Activated CD8-positive, alpha-beta T cell treated with anti-CD3 and anti-CD28 coated beads, Interleukin-2, amount 10 ng/mL, durations not matched to agents 7 days and 5 days (primary cell): ENCODE measurements at regions not wholly inside any gene's neighbourhood (a gene's known extent, or its start where the extent isn't known, plus 50 kb on each side); places are given as distances from the start of the nearest gene placed in this dataset.

Experiments
- ATAC-seq: fragments of 150-1000 bp; cut with Tn5 transposase; one replicate; pipeline ENCODE4 v1.10.0; 2021; ENCODE audit warnings: moderate library complexity
- CTCF ChIA-PET: fragments of 350-600 bp; sonication (Branson Sonifier 250); formaldehyde crosslinking; loops from one replicate; lab custom pipeline; 2021; ENCODE audit warnings: antibody characterized with exemption; lab: Charles Lee
- POLR2A ChIA-PET: fragments of 350-600 bp; sonication (Branson Sonifier 250); formaldehyde crosslinking; loops from one replicate; lab custom pipeline; 2021; ENCODE audit warnings: antibody characterized with exemption; lab: Charles Lee
- DNase-seq: peaks from one replicate; pipeline ENCODE4 v3.0.0-alpha.2; 2020
- H3K27ac Mint-ChIP-seq: one replicate; pipeline ENCODE4 v1.8.0; 2021; ENCODE audit warnings: mild to moderate bottlenecking, mixed read lengths
- H3K27me3 Mint-ChIP-seq: one replicate; pipeline ENCODE4 v1.8.0; 2021; ENCODE audit warnings: low read depth, mixed read lengths
- H3K36me3 Mint-ChIP-seq: one replicate; pipeline ENCODE4 v1.8.0; 2021; ENCODE audit warnings: low read depth, mixed read lengths
- H3K4me1 Mint-ChIP-seq: one replicate; pipeline ENCODE4 v1.8.0; 2021; ENCODE audit warnings: low read depth, mixed read lengths
- H3K4me3 Mint-ChIP-seq: one replicate; pipeline ENCODE4 v1.8.0; 2021; ENCODE audit warnings: mild to moderate bottlenecking, mixed read lengths
- H3K9me3 Mint-ChIP-seq: one replicate; pipeline ENCODE4 v1.8.0; 2022; ENCODE audit warnings: mixed read lengths; ENCODE audit not compliant: insufficient read depth

DNA sequence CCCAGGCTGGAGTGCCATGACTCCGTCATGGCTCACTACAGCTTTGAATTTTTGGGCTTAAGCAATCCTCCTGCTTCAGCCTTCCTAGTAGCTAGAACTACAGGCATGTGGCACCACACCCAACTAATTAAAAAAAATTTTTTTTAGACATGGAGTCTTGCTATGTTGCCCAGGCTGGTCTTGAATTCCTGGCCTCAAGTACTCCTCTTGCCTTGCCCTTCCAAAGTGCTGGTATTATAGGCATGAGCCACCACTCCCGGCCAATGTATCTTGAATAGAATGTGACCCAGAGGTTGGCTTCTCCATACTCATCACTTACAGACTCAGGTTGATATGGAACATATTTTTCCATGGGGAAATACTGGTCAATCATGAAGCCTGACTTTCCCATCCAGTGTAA is 51.2 kb upstream of the JAK2 start:
- H3K36me3 Mint-ChIP-seq: peaks cover 6% of the 10 kb centered on the region
- no peak overlapping the region for H3K4me3 Mint-ChIP-seq
- ChIA-PET POLR2A (no interaction called here), CTCF (interaction anchor here (1.1 to 1.8 kb wide), 2 partner anchors 9 to 52 kb away, joined by 3 to 4 read pairs; partner anchors contain the start of gene JAK2)
- peaks cover 52% of the 10 kb centered on the region for H3K4me1 Mint-ChIP-seq
- ATAC-seq (no peak), DNase-seq (no peak)
- H3K27ac Mint-ChIP-seq: no peak overlapping the region
- H3K9me3 Mint-ChIP-seq: no peaks in the 10 kb centered on the region
- H3K27me3 Mint-ChIP-seq: no peaks in the 10 kb centered on the region

DNA sequence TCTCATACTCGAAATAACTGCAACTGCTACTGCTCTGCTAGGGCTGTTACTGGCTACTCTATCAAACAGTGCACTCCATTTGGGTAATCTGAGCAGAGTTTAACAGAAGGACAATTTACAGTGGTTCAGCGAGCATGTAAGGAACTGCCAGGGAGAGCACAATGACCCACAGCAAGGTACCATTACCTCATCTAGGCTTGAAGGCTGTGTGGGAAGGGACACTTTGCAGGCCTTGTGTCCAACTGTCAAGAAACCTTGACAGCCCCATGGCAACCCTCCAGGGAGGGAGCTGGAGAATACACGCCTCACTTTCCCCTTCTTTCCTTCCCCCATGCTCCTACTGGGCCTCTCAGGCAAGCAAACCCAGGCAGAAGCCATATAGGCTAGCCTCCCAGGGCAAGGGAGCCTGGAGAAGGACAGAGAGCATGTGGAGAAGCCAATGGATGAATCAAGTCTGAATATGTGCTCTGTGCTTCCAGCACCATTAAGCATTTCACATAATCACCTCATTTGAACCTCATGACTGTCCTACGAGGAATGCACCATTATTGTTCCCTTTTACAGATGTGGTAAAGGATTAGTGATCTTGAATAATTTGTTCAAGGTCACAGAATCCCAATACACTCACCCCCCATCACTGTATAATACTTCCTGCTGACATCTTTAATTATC is 49.9 kb upstream of the JAK2 start:
- H3K27me3 Mint-ChIP-seq: no peaks in the 10 kb centered on the region
- H3K9me3 Mint-ChIP-seq: no peaks in the 10 kb centered on the region
- H3K36me3 Mint-ChIP-seq: peaks cover 6% of the 10 kb centered on the region
- ChIA-PET CTCF (interaction anchor here (0.8 to 2.9 kb wide), 6 partner anchors 10 to 53 kb away, joined by 3 to 19 read pairs (median 4); partner anchors contain the start of gene JAK2), POLR2A (interaction anchor here (1.0 to 6.6 kb wide), 4 partner anchors 11 to 50 kb away, joined by 4 to 58 read pairs (median 8); partner anchors contain the start of gene JAK2)
- H3K27ac Mint-ChIP-seq: no peak overlapping the region
- peaks cover 57% of the 10 kb centered on the region for H3K4me1 Mint-ChIP-seq
- no peak overlapping the region for H3K4me3 Mint-ChIP-seq
- ATAC-seq: no peak
- DNase-seq: no peak
